Uterus (tissue), 3 donors: ENCODE measurements at regions not wholly inside any gene's neighbourhood (a gene's known extent, or its start where the extent isn't known, plus 50 kb on each side); places are given as distances from the start of the nearest gene placed in this dataset.
A peak's percentile ranks its signal among the peaks of the same experiment; 100 is the strongest.

ENCODE experiments used
- DNase-seq, 2 donors: peaks; one replicate each; pipeline ENCODE4 v3.0.0-alpha.2; 2019 to 2020
- H3K27ac ChIP-seq, 2 donors: fragments of 200-600 bp; sonication (generic); 1 replicate in 1 of 2; 2 replicates in 1 of 2; pipeline ENCODE4 v1.5.1; 2016 to 2018
- H3K27me3 ChIP-seq, 2 donors: fragments of 200-600 bp; sonication (generic); one replicate each; pipeline ENCODE4 v1.5.1; 2018 to 2019; ENCODE audit warnings: control low read depth in 1 of 2
- H3K36me3 ChIP-seq, 2 donors: fragments of 200-600 bp; sonication (generic); one replicate each; pipeline ENCODE4 v1.5.1; 2019; ENCODE audit warnings: control low read depth in 1 of 2
- H3K4me1 ChIP-seq, 2 donors: fragments of 200-600 bp; sonication (generic); one replicate each; pipeline ENCODE4 v1.5.1; 2018 to 2019; ENCODE audit warnings: control low read depth in 1 of 2
- H3K4me3 ChIP-seq, 2 donors: fragments of 200-600 bp; sonication (generic); 1 replicate in 1 of 2; 2 replicates in 1 of 2; pipeline ENCODE4 v1.5.1; 2018 to 2019; ENCODE audit warnings: mild to moderate bottlenecking in 1 of 2
- H3K9me3 ChIP-seq, 2 donors: fragments of 200-600 bp; sonication (generic); one replicate each; pipeline ENCODE4 v1.5.1; 2019; ENCODE audit warnings: control low read depth in 1 of 2
- POLR2A ChIP-seq, 2 donors: fragments of 450-650 bp; IDR thresholded peaks; one replicate each; pipeline ENCODE4 v1.6.1; 2016; ENCODE audit warnings: antibody characterized with exemption in 2 of 2, mild to moderate bottlenecking in 1 of 2, moderate library complexity in 1 of 2
- intact Hi-C: fragments of 100-400 bp; cut with DNase I; formaldehyde crosslinking; loops from one replicate; pipeline ENCODE4 v1.15.1; 2023; ENCODE audit warnings: low total_unique reads
- TF ChIP-seq, protein P1 (sequence below), 4 experiments: fragments of 200-600 bp in 2 of 4; fragments of 450-650 bp in 2 of 4; sonication (generic) in 2 of 4; IDR thresholded peaks; one replicate each; pipeline ENCODE4 v1.5.1; 2016 to 2019; ENCODE audit warnings: antibody characterized with exemption in 4 of 4, mild to moderate bottlenecking in 2 of 4, moderate library complexity in 1 of 4
- donor health status: DM: yes; HTN: yes; CAD: no.

DNA sequence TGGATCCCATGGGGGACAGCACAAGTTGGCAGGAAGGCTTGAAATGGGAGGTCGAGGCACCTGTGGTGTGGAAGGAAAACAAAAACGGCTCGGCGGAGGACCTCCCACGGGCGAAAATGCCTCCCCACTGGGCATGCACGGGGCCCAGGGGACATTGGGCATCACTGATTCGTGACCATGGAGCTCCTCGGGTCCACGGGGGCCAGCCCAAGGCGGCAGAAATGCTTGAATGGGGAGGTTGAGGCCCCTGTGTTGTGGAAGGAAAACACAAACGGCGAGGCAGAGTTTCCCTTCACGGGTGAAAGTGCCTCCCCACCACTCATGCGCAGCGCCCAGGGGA lies 376.0 kb downstream of the ALG10 start:
- no peaks in the 10 kb centered on the region for H3K27me3 ChIP-seq
- DNase-seq = peak; percentile 4 to 5
- H3K36me3 ChIP-seq = no peaks in the 10 kb centered on the region
- no peak overlapping the region for H3K4me3 ChIP-seq
- TF ChIP-seq, protein P1, sequence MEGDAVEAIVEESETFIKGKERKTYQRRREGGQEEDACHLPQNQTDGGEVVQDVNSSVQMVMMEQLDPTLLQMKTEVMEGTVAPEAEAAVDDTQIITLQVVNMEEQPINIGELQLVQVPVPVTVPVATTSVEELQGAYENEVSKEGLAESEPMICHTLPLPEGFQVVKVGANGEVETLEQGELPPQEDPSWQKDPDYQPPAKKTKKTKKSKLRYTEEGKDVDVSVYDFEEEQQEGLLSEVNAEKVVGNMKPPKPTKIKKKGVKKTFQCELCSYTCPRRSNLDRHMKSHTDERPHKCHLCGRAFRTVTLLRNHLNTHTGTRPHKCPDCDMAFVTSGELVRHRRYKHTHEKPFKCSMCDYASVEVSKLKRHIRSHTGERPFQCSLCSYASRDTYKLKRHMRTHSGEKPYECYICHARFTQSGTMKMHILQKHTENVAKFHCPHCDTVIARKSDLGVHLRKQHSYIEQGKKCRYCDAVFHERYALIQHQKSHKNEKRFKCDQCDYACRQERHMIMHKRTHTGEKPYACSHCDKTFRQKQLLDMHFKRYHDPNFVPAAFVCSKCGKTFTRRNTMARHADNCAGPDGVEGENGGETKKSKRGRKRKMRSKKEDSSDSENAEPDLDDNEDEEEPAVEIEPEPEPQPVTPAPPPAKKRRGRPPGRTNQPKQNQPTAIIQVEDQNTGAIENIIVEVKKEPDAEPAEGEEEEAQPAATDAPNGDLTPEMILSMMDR (IDR thresholded peaks at IDR 0.05) = no peak
- intact Hi-C loops = no loop called here
- no peak overlapping the region for H3K27ac ChIP-seq
- H3K9me3 ChIP-seq = no peaks in the 10 kb centered on the region
- H3K4me1 ChIP-seq = no peaks in the 10 kb centered on the region

DNA sequence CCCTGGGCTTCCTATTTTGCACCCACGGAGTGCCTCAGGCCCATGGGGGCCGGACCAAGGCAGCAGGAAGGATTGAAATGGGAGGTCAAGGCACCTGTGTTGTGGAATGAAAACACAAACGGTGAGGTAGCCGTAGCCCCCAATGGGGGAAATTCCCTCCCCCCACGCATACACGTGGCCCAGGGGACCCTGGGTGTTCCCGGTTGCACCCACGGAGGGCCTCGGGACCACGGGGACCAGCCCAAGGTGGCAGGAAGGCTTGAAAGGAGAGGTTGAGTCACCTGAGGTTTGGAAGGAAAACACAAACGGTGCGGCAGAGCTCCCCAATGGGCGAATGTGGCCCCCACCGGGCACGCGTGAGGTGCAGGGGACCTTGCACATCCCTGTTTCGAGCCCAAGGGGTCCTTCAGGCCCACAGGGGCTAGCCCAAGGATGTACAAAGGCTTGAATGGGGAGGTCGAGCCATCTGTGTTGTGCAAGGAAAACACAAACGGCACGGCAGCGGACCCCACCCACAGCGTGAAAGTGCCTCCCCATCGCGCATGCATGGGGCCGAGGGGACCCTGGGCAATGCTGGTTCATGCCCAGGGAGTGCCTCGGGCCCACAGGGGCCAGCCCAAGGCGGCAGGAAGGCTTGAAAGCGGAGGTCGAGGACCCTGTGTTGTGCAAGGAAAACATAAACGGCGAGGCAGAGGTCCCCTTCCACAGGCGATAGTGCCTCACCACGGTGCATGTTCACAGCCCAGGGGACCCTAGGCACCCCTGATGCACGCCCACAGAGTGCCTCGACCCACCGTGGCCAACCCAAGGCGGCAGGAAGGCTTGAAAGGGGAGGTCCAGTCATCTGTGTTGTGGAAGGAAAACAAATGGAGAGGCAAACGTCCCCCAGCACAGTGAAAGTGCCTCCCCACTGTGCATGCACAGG lies 376.7 kb downstream of the ALG10 start:
- H3K4me3 ChIP-seq = no peak overlapping the region
- peak; percentile 3 to 9 for DNase-seq
- intact Hi-C loops = no loop called here

DNA sequence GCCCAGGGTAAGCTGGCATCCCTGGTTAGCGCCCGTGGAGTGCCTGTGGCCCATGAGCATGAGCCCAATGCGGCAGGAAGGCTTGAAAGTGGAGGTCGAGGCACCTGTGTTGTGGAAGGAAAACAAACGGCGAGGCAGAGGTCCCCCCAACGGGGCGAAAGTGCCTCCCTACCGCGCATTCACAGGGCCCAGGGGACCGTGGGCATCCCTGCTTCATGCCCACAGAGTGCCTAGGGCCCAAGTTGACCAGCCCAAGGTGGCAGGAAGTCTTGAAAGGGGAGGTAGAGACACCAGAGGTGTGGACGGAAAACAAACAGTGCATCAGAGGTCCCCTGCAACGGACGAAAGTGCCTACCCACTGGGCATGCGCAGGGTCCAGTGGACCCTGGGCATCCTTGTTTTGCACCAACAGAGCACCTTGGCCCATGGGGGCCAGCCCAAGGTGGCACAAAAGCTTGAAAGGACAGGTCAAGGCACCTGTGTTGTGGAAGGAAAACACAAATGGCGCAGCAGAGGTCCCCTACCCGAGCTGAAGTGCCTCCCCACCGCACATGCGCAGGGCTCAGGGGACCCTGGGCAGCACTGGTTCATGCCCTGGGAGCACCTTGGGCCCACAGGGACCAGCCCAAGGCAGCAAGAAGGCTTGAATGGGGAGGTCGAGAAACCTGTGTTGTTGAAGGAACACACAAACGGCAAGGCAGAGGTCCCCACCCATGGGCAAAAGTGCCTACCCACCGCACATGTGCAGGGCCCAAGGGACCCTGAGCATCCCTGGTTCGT lies 377.5 kb downstream of the ALG10 start:
- peak; percentile 1 to 10 for DNase-seq
- H3K9me3 ChIP-seq = no peaks in the 10 kb centered on the region

More for the DNA sequence above, 376.7 kb downstream of the ALG10 start:
- Histone ChIP-seq H3K9me3 (no peaks in the 10 kb centered on the region), H3K36me3 (no peaks in the 10 kb centered on the region), H3K27ac (no peak overlapping the region), H3K4me1 (no peaks in the 10 kb centered on the region), H3K27me3 (no peaks in the 10 kb centered on the region)
- TF ChIP-seq, protein P1 (IDR thresholded peaks at IDR 0.05) = no peak
- no peak for TF ChIP-seq POLR2A (IDR thresholded peaks at IDR 0.05)

DNA sequence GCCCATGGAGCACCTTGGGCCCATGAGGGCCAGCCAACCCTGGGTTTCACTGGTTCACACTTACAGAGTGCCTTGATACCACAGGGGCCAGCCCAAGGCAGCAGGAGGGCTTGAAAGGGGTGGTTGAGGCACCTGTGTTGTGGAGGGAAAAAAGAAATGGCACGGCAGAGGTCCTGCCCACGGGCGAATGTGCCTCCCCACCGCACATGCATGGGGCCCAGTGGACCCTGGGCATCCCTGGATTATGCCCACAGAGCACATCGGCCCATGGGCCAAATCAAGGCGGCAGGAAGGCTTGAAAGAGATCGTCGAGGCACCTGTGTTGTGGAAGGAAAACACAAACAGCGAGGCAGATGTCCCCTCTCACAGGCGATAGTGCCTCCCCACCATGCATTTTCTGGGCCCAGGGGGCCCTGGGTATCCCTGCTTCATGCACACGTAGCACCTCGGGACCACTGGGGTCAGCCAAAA lies 378.1 kb downstream of the ALG10 start:
- intact Hi-C loops = no loop called here
- H3K36me3 ChIP-seq = no peaks in the 10 kb centered on the region
- no peaks in the 10 kb centered on the region for H3K27me3 ChIP-seq
- peak; percentile 1 to 4 for DNase-seq
- no peaks in the 10 kb centered on the region for H3K9me3 ChIP-seq
- no peak overlapping the region for H3K27ac ChIP-seq
- no peak overlapping the region for H3K4me3 ChIP-seq
- TF ChIP-seq, protein P1 (IDR thresholded peaks at IDR 0.05) = no peak
- no peak for TF ChIP-seq POLR2A (IDR thresholded peaks at IDR 0.05)
- no peaks in the 10 kb centered on the region for H3K4me1 ChIP-seq

More for the DNA sequence above, 377.5 kb downstream of the ALG10 start:
- H3K27me3 ChIP-seq = no peaks in the 10 kb centered on the region
- H3K27ac ChIP-seq = no peak overlapping the region
- H3K4me3 ChIP-seq = no peak overlapping the region
- no peaks in the 10 kb centered on the region for H3K36me3 ChIP-seq
- H3K4me1 ChIP-seq = no peaks in the 10 kb centered on the region
- intact Hi-C loops = no loop called here
- TF ChIP-seq, protein P1 (IDR thresholded peaks at IDR 0.05) = no peak
- TF ChIP-seq POLR2A (IDR thresholded peaks at IDR 0.05) = no peak
